Gastroesophageal sphincter (tissue), 4 donors: ENCODE measurements at regions not wholly inside any gene's neighbourhood (a gene's known extent, or its start where the extent isn't known, plus 50 kb on each side); places are given as distances from the start of the nearest gene placed in this dataset.

ENCODE experiments used
- ATAC-seq: fragments of 150-250 bp; one replicate; pipeline ENCODE4 v1.9.1; 2016; ENCODE audit warnings: mild to moderate bottlenecking, moderate library complexity
- H3K27ac ChIP-seq, 4 donors: fragments of 200-600 bp; sonication (generic) in 3 of 4; 1 replicate in 3 of 4; 2 replicates in 1 of 4; pipeline ENCODE4 v1.5.1; 2016 to 2019
- H3K27me3 ChIP-seq: fragments of 200-600 bp; sonication (generic); one replicate; pipeline ENCODE4 v1.5.1; 2019
- H3K36me3 ChIP-seq, 2 donors: fragments of 200-600 bp; sonication (generic); one replicate each; pipeline ENCODE4 v1.5.1; 2019; ENCODE audit warnings: control low read depth in 1 of 2
- H3K4me1 ChIP-seq, 3 donors: fragments of 200-600 bp; sonication (generic); 1 replicate in 2 of 3; 2 replicates in 1 of 3; pipeline ENCODE4 v1.5.1; 2016 to 2019; ENCODE audit warnings: control low read depth in 2 of 3
- H3K4me3 ChIP-seq, 2 donors: fragments of 200-600 bp; sonication (generic); one replicate each; pipeline ENCODE4 v1.5.1; 2019; ENCODE audit warnings: mild to moderate bottlenecking in 1 of 2, moderate library complexity in 1 of 2
- H3K9me3 ChIP-seq, 3 donors: fragments of 200-600 bp; sonication (generic); one replicate each; pipeline ENCODE4 v1.5.1; 2017 to 2019; ENCODE audit warnings: control low read depth in 2 of 3
- EP300 ChIP-seq: sonication (generic); formaldehyde crosslinking; IDR thresholded peaks from one replicate; pipeline ENCODE4 v1.6.1; 2017; ENCODE audit warnings: antibody characterized with exemption, mild to moderate bottlenecking
- POLR2A ChIP-seq, 2 donors: fragments of 450-650 bp; IDR thresholded peaks; one replicate each; pipeline ENCODE4 v1.6.1; 2017; ENCODE audit warnings: antibody characterized with exemption in 2 of 2, mild to moderate bottlenecking in 2 of 2, moderate library complexity in 1 of 2
- POLR2AphosphoS5 ChIP-seq: sonication (generic); formaldehyde crosslinking; IDR thresholded peaks from one replicate; pipeline ENCODE4 v1.6.1; 2017; ENCODE audit warnings: antibody characterized with exemption
- WGBS, 2 donors: methylation state at CpG; one replicate each; pipeline ENCODE4 v1.1.5; 2018; ENCODE audit warnings: low coverage in 1 of 2; 5-methylcytosine and 5-hydroxymethylcytosine counted together
- TF ChIP-seq, protein P1 (sequence below), 4 experiments: fragments of 200-600 bp in 2 of 4; fragments of 450-650 bp in 2 of 4; sonication (generic) in 1 of 4; IDR thresholded peaks; one replicate each; pipeline ENCODE4 v1.5.1; 2017 to 2019; ENCODE audit warnings: antibody characterized with exemption in 4 of 4, mild to moderate bottlenecking in 2 of 4, moderate library complexity in 2 of 4

DNA sequence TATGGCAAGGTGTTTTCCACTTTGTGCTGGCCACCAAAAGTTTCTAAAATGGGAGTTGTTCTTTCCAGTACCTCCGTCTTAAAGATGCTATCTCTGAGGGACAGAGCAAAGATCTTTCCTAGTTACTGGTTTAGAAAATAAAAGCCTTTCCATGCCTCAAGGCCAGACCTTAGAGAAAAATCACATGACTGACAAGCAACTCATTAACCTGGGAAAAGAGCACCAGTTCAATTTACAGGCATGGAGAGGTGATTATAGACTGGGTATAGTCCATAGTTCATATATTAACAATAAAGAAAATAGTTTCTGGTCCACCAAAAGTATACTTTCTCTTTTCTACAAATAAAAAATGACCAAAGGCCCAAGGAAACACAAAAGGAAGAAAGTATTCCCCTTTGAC lies 230.7 kb downstream of the TOX3 start:
- ATAC-seq: no peak
- H3K27ac ChIP-seq: no peak overlapping the region
- TF ChIP-seq EP300 (no peak), POLR2AphosphoS5 (no peak), POLR2A (IDR thresholded peaks at IDR 0.05) (no peak)
- TF ChIP-seq, protein P1, sequence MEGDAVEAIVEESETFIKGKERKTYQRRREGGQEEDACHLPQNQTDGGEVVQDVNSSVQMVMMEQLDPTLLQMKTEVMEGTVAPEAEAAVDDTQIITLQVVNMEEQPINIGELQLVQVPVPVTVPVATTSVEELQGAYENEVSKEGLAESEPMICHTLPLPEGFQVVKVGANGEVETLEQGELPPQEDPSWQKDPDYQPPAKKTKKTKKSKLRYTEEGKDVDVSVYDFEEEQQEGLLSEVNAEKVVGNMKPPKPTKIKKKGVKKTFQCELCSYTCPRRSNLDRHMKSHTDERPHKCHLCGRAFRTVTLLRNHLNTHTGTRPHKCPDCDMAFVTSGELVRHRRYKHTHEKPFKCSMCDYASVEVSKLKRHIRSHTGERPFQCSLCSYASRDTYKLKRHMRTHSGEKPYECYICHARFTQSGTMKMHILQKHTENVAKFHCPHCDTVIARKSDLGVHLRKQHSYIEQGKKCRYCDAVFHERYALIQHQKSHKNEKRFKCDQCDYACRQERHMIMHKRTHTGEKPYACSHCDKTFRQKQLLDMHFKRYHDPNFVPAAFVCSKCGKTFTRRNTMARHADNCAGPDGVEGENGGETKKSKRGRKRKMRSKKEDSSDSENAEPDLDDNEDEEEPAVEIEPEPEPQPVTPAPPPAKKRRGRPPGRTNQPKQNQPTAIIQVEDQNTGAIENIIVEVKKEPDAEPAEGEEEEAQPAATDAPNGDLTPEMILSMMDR (IDR thresholded peaks at IDR 0.05): no peak
- H3K36me3 ChIP-seq: no peaks in the 10 kb centered on the region
- H3K4me3 ChIP-seq: no peak overlapping the region
- 67 to 83% methylated on average over 1 of the region's 1 CpG for WGBS, 2 donors
- no peaks in the 10 kb centered on the region for H3K9me3 ChIP-seq
- no peaks in the 10 kb centered on the region for H3K27me3 ChIP-seq
- no peaks in the 10 kb centered on the region for H3K4me1 ChIP-seq

- H3K4me1 ChIP-seq: no peaks in the 10 kb centered on the region
- TF ChIP-seq POLR2AphosphoS5: no peak
- H3K36me3 ChIP-seq: no peaks in the 10 kb centered on the region
- H3K4me3 ChIP-seq: no peak overlapping the region
- WGBS, 2 donors: no CpG with 5 or more reads among the region's 1 CpG
- no peaks in the 10 kb centered on the region for H3K9me3 ChIP-seq
- no peak for ATAC-seq
- no peak overlapping the region for H3K27ac ChIP-seq
- no peaks in the 10 kb centered on the region for H3K27me3 ChIP-seq
These were observed 234.2 kb downstream of the TOX3 start for GRCh38 chr16:52312716-52313115.

DNA sequence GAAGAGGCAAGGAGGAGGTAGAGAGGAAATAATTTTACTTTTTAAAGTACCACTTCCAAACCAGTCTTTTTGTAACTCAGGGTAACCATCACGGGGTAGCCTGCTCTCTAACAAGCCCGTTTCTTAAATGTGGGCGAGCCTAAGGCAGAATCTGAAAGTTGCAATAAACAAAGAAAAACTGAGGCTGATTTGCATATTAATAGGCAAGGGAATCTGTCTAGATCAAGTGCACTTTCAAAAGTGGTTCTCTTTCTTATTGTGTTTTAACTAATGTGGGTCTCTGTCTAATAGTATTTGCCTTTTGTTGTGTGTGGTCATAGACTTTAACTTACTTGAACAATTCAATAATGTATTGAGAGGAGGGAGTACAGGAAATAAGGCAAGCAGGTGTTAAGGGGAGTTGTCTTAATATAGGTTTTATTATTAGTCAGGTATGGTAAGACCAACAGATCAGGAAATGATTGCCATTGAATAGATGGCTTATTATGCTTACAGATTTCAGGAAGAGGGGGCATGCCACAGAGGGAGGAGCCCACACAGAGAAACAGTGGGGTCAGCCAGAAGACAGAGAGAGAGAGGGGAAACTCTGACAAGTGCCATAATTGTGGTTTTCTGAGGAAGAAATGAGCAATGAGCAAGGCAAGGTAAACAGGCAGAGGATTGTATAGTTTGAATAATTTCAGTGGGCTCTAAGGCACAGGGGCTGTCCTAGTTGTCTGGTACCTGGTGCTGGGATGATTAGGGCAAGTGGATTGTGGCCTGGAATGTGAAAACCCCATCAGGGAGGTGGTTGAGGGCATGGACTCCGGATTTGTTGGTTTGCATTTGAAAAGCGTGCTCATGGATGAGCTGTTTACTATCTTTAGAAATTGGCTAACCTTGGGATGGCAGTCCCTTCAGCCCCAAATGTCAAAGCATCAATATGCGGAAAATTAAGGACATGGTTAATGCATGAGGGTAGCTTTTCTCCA lies 237.2 kb downstream of the TOX3 start:
- ATAC-seq: no peak
- 81 to 83% methylated on average over 2 to 6 of the region's 6 CpGs for WGBS, 2 donors

GRCh38 chr16:52308051-52308450 lies 238.9 kb downstream of the TOX3 start:
- Histone ChIP-seq H3K27ac (no peak overlapping the region), H3K36me3 (no peaks in the 10 kb centered on the region), H3K4me1 (no peaks in the 10 kb centered on the region), H3K4me3 (no peak overlapping the region), H3K9me3 (no peaks in the 10 kb centered on the region), H3K27me3 (no peaks in the 10 kb centered on the region)
- no peak for ATAC-seq
- no peak for TF ChIP-seq EP300
- TF ChIP-seq POLR2AphosphoS5: no peak
- TF ChIP-seq, protein P1 (IDR thresholded peaks at IDR 0.05): no peak
- TF ChIP-seq POLR2A (IDR thresholded peaks at IDR 0.05): no peak
- WGBS, 2 donors: 2 to 9% methylated on average over 3 of the region's 3 CpGs

More for the DNA sequence above, 237.2 kb downstream of the TOX3 start:
- Histone ChIP-seq H3K27ac (no peak overlapping the region), H3K27me3 (no peaks in the 10 kb centered on the region), H3K4me3 (no peak overlapping the region), H3K9me3 (no peaks in the 10 kb centered on the region), H3K4me1 (no peaks in the 10 kb centered on the region), H3K36me3 (no peaks in the 10 kb centered on the region)
- TF ChIP-seq EP300 (no peak), POLR2AphosphoS5 (no peak), POLR2A (IDR thresholded peaks at IDR 0.05) (no peak)
- TF ChIP-seq, protein P1 (IDR thresholded peaks at IDR 0.05): no peak

DNA sequence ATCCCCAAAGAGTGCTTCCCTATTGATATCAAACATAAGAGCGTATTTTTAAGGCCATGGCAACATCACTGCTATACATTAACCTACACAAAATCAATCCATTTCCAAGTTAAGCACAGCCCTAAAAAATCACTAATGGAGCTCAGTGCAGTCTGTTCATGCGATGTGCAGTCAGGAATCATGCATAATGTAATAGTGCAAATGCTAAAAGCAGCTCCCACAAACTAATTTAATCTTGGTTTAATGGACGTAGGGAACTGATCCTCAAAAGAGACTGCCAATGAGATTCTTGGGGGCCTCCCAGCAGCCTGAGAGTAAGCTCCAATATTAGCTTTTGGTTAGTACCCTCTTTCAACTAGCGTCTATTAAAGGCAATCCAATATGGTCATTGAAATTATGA lies 245.9 kb downstream of the TOX3 start:
- H3K9me3 ChIP-seq: peaks cover 0 to 8% (median 0%) of the 10 kb centered on the region in 3 donors
- no peak for TF ChIP-seq POLR2A (IDR thresholded peaks at IDR 0.05)
- no peak for TF ChIP-seq POLR2AphosphoS5
- no peak for TF ChIP-seq EP300
- TF ChIP-seq, protein P1 (IDR thresholded peaks at IDR 0.05): no peak
- 72 to 82% methylated on average over 4 of the region's 4 CpGs for WGBS, 2 donors
- H3K4me1 ChIP-seq: no peaks in the 10 kb centered on the region
- no peak overlapping the region for H3K27ac ChIP-seq
- no peak overlapping the region for H3K4me3 ChIP-seq
- H3K36me3 ChIP-seq: no peaks in the 10 kb centered on the region
- ATAC-seq: no peak
- no peaks in the 10 kb centered on the region for H3K27me3 ChIP-seq
